ENCODE measurements at regions not wholly inside any gene's neighbourhood (a gene's known extent, or its start where the extent isn't known, plus 50 kb on each side); places are given as distances from the start of the nearest gene placed in this dataset.

- TF ChIP-seq CTCF (IDR thresholded peaks at IDR 0.05) (no peak), POLR2A (IDR thresholded peaks at IDR 0.05) (no peak), POLR2AphosphoS5 (IDR thresholded peaks at IDR 0.05) (no peak)
Measured at GRCh38 chr18:8974279-8974678, 128.2 kb upstream of the NDUFV2 start.

Data from breast epithelium (tissue), 3 donors.